DMS 273 (cell line): ENCODE measurements at regions not wholly inside any gene's neighbourhood (a gene's known extent, or its start where the extent isn't known, plus 50 kb on each side); places are given as distances from the start of the nearest gene placed in this dataset.

ENCODE experiments used
- DNase-seq: peaks from one replicate; lab custom pipeline; 2025; ENCODE audit not compliant: unreplicated experiment; lab: John Stamatoyannopoulos, UW

DNA sequence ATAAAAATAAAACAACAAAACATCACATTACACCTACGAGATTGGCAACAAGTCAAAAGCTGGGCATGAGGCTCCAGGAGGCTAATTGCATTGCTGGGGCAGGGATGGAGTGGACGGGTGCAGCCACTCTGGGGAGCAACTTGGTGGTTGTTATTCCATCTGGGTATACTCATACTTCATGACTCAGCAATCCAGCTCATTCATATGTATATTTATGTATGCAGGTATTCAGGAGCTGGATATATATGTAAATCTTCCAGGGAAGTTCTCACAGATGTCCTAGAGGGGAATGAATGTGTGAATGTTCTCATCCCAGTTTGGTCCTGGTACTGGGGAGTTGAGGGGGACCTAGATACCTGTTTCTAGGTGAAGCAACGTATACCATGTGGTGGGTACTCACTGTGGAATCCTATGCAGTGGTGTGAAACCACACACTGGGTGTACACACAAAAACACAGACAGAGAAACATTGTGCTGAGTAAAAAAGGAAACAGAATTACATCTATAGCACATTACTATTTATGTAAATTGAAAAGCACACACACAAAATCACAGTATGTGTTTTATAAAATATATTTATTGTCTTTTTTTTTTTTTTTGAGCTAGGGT, 79.7 kb upstream of the RAB4A start:
- DNase-seq: peak; percentile 57

- DNase-seq: no peak
These were observed 78.9 kb upstream of the RAB4A start for GRCh38 chr1:229192031-229192430.

- no peak for DNase-seq
These were observed 78.1 kb upstream of the RAB4A start for GRCh38 chr1:229192853-229193252.

GRCh38 chr1:229194096-229194495, 76.8 kb upstream of the RAB4A start:
- no peak for DNase-seq

GRCh38 chr1:229195246-229195645, 75.7 kb upstream of the RAB4A start:
- no peak for DNase-seq

DNA sequence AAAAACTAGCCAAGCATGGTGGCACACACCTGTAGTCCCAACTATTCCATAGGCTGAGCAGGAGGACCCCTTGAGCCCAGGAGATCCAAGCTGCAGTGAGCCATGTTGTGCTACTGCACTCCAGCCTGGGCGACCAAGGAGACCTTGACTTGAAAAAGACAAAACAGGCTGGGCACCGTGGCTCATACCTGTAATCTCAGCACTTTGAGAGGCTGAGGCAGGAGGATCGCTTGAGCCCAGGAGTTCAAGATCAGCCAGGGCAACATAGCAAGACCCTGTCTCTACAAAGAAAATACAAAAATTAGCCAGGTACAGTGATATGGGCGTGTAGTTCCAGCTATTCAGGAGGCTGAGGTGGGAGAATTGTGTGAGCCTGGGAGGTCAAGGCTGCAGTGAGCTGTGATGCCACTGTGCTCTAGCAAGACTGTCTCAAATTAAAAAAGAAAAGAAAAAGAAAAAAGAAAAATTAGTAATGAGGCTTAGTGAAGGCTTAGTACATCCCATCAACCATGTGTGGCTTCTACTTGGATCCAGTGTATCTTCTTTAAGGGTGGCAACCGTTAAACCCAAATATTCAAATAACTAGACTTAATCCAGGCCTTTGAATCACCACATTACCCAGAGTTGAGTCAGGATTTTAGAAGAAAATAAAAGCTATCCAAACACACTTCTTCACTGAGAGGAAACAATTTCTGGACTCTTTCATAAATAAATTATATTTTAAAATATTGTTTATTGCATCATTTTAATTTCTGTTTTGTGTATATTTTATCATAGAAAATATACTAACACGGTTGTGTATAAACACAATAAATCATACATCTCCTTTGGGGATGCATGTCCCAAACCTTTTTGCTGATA, 74.3 kb upstream of the RAB4A start:
- no peak for DNase-seq

- no peak for DNase-seq
These were observed 73.7 kb upstream of the RAB4A start for GRCh38 chr1:229197265-229197585.

DNA sequence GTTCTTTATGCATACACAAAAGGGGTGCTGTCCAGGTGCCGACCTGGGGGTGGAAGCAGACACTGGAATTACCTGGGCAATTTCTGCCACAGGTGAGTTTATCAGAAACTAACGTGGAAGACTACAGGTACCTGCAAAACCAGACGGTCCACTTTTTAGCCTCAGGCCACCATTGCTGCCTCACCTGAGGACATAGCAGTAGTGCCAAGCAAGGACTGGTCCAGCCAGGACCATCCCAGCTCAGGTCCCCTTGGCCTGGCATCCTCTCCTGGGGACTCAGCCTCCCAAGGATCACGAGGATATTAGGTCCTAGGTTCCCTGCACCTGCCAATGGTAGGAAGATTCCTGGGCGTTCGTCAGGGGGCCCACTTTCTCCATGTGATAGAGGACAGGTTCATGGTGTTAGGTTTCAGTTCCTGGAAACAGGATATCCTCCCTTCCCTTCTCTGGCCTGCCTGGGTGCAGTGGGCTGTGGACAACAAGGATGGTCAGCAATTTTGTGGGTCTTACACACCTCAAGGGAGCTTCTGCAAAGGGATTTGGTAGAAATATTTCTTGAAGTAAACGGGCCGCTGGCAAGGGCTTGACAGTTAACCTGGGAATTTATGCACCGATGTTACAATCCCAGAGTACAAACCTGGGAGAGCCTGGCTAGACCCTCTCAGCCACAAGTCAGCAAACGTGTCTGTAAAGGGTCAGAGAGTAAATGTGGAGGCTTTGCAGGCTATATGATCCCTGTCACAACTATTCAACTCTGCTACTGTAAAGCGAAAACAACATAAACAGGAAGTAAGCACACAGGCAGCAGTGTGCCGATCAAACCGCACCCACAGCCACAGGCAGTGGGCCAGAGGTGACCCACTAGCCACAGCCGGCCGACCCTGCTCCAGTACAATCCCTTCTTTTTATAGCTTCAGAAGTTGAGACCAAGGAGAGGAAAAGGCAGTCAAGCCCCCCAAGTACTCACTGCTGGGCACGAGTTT, 71.4 kb upstream of the RAB4A start:
- no peak for DNase-seq

DNA sequence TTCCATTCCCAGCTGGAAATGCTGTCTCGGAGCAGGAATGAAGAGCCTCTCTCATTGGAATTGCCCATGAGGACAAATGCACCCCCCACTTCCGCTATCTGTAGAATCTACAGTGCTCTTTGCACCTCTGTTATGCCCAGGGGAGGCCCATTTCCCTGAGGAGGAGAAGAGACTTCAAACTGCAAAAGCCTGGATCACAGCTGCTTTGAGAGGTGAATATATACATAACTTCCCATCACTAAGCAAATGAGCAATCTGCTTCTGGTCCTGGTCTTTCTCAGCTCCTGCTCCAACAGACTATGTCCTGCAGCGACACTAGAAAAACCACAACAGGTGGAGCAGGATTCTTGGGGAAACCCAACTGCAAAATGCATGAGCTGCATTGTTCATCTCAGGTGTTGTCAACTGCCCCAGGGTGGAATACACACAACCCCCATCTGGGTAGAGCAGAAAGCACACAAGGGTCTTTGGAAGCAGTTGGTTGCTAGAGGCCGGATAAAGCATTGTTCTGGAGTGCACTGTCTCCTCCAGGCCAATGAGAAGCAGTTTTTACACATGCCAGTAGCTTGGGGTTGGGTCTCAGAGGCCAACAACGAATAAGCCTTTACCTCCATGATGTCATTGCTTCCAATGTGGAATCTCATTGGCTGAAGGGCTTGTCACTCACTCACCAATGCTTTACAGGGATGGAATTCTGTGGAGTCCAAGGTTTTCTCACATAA, 67.7 kb upstream of the RAB4A start:
- DNase-seq: peak; percentile 73

DNA sequence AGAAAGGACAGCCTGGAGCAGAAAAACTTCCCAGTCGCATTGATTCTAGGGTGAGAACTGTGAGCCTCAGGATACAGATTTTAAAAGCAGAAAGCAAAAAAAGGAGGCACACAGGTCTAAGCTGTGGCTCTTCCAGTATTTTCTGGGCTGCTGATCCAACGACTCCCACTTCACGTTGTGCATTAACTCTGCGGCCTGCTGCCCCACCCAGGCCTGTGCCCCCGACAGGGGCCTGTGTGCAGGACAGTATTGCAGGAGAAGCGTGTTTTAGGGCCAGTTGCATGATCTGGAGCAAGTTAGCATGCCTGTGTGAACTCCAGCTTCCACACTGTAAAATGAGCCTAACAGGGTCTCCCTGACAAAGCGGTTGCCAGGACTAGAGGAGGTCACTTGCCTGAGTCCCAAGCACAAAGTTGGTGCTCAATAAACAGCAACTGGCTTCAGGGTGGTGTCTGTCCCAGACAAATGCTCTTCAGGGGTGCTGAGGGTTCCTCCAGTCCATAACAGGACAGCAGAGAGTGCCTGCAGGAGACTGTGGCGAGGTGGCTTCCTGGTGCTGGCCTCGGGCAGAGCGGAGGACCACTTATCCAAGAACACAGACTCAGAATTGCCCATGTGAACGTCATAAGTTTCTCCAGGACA, 66.8 kb upstream of the RAB4A start:
- DNase-seq: no peak

GRCh38 chr1:229204921-229205777, 65.8 kb upstream of the RAB4A start:
- DNase-seq: peak; percentile 11

DNA sequence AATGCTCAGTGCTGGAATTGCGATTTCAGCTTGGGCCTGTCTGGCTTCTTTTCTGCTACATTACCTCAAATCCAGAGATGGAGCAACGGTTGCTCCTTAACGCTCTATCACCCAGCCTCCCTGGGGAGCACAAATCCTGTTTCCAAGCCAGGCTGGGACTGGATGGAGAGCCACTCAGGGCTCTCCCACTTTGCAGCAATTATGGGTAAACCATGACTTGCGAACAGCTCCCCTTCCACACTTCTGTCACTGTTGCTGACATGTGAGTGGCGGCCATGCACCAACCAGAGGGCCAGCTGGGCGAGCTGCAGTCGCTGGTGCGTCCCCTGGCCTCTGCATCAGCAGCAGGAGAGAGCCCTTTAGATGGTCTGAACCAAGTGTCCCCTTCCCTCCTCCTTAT, 65.1 kb upstream of the RAB4A start:
- no peak for DNase-seq

DNA sequence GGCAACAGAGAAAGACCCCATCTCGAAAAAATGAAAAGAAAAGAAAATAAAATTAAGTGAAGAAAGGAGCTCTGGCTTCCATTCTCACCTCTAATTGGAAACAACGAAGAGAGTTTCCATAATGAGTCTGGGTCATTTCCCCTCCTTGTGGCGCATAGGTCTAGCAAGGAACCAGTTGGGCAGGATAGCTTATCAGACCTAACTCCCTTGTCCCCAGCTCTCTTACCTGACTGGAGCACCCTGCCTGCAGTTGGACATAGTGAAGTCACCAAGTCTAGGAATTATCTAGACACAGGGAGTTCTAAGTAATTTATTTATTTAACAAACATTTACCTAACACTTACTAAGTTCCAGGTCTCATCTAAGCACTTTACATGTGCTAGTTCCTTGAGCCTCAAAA, 63.0 kb upstream of the RAB4A start:
- DNase-seq: no peak

DNA sequence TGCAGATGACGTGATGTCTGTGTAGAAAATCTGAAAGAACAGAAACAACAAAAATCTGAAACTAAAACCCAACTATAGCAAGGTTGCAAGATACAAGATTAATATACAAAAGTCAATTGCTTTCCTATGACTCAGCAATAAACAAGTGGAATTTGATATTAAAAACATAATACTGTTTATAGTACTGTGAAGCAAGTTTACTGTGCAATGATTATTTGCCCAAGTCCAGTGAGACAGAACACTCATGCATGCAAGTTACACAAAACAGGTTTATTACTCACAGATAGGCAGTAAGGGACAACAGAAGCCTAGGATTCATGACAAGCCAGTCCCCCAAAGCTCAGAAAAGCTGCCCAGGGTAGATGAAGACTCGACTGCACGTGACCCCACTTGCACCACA, 62.4 kb upstream of the RAB4A start:
- DNase-seq: no peak

DNA sequence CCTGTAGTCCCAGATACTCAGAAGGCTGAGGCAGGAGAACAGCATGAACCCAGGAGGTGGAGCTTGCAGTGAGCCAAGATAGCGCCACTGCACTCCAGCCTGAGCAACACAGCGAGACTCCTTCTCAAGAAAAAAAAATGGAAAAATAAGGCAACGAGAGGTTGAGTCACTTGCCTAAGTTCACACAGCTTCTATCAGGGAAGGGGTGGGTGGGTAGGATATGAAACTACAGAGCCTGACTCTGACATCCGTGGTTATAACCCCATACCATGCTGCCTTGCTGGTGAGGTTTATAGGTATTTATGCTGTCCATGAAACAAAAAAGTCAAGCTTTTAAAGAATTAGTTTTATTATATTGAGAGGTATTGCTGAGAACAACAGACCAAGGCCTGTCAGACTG, 61.5 kb upstream of the RAB4A start:
- no peak for DNase-seq

- DNase-seq: no peak
These were observed 61.1 kb upstream of the RAB4A start for GRCh38 chr1:229209816-229210215.

DNA sequence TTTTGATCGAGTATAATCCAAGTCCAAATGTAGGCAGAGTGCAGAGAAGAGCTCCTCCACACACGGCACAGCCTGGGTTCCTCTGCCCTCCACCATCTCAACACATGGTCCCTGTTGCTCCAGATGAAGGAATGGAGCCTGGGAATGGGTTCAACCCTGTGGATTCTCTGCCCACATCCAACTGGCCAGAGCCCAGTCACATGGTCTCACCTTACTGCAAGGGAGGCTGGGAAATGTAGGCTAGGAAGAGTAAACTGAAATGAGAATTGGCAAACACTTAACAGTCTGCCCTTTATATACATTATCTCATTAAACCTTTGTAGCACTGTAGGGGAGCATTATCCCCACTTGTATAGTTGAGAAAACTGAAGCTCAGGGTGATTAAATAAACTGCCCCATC, 60.1 kb upstream of the RAB4A start:
- no peak for DNase-seq

GRCh38 chr1:229213797-229214196, 57.1 kb upstream of the RAB4A start:
- DNase-seq: no peak

DNA sequence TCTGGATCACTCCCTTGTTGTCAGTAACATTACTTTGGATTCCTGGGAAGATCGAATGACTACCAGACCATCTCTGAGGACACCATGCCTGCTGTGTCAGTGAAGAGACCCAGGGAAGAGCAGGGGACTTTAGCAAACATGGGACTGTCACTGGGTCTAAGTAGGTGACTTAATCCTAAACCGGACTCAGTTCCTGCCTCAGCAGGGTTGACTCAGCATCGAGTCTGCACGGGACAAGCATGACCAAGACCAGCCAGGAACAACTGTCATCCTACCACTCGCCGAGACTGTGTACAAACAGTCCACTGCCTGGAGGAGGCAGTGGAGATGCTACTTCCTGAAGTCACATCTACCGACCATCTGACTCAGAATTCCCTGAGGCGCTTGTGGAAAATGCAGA, 53.2 kb upstream of the RAB4A start:
- DNase-seq: no peak

GRCh38 chr1:229218612-229219025, 52.3 kb upstream of the RAB4A start:
- DNase-seq: no peak
